B cell (primary cell): ENCODE measurements at regions not wholly inside any gene's neighbourhood (a gene's known extent, or its start where the extent isn't known, plus 50 kb on each side); places are given as distances from the start of the nearest gene placed in this dataset.

Experiments
- ATAC-seq: fragments of 200-7000 bp; cut with Tn5 transposase; one replicate; pipeline ENCODE4 v1.10.0; 2021; ENCODE audit warnings: low read depth, mild to moderate bottlenecking, moderate number of reproducible peaks, moderate library complexity
- CTCF ChIA-PET: fragments of 350-600 bp; sonication (Branson Sonifier 250); formaldehyde crosslinking; loops from one replicate; lab custom pipeline; 2021; ENCODE audit warnings: antibody characterized with exemption, inconsistent platforms; lab: Charles Lee
- POLR2A ChIA-PET: fragments of 350-600 bp; sonication (Branson Sonifier 250); formaldehyde crosslinking; loops from one replicate; lab custom pipeline; 2021; ENCODE audit warnings: antibody characterized with exemption; lab: Charles Lee
- DNase-seq: peaks from one replicate; pipeline ENCODE4 v3.0.0; 2013
- H2AFZ ChIP-seq: 2 replicates; pipeline ENCODE4 v1.6.1; 2012; ENCODE audit warnings: mild to moderate bottlenecking, low read depth, low read length; ENCODE audit not compliant: insufficient read depth, poor library complexity, severe bottlenecking
- H3K27ac ChIP-seq, 2 donors: 1 replicate in 1 of 2; 2 replicates in 1 of 2; pipeline ENCODE4 v1.5.1; 2012 to 2013; ENCODE audit warnings: low read length in 2 of 2, mild to moderate bottlenecking in 2 of 2, moderate library complexity in 1 of 2
- H3K27me3 ChIP-seq, 4 experiments: fragments of 200-600 bp in 1 of 4; sonication (generic) in 1 of 4; replicated peaks in 1 of 4; 1 replicate in 2 of 4; 2 replicates in 2 of 4; pipeline versions ENCODE4 v1.6.1 to v1.7.0; 2013 to 2016; ENCODE audit warnings: low read length in 3 of 4, mild to moderate bottlenecking in 2 of 4, mixed read lengths in 1 of 4, moderate library complexity in 1 of 4; ENCODE audit not compliant: insufficient read depth in 4 of 4, control insufficient read depth in 3 of 4; ENCODE audit errors: control extremely low read depth in 1 of 4
- H3K36me3 ChIP-seq, 2 experiments: replicated peaks in 1 of 2; 1 replicate in 1 of 2; 2 replicates in 1 of 2; pipeline versions ENCODE4 v1.6.1 to v1.7.1; 2013; ENCODE audit warnings: low read length in 1 of 2; ENCODE audit not compliant: insufficient read depth in 2 of 2, control insufficient read depth in 1 of 2; ENCODE audit errors: control extremely low read depth in 1 of 2, extremely low read depth in 1 of 2
- H3K4me1 ChIP-seq, 2 donors: fragments of 200-600 bp in 1 of 2; sonication (generic) in 1 of 2; 1 replicate in 1 of 2; 2 replicates in 1 of 2; pipeline versions ENCODE4 v1.5.1 to v1.6.1; 2013 to 2017; ENCODE audit warnings: low read length in 2 of 2; ENCODE audit not compliant: control insufficient read depth in 2 of 2, insufficient read depth in 2 of 2
- H3K4me2 ChIP-seq: replicated peaks from 2 replicates; pipeline ENCODE3; 2012; ENCODE audit warnings: mild to moderate bottlenecking, low read depth, low read length; ENCODE audit not compliant: poor library complexity, severe bottlenecking
- H3K4me3 ChIP-seq, 5 experiments: fragments of 200-600 bp in 1 of 5; sonication (generic) in 1 of 5; 1 replicate in 3 of 5; 2 replicates in 2 of 5; pipeline versions ENCODE4 v1.5.1 to v1.7.0; 2011 to 2016; ENCODE audit warnings: low read length in 4 of 5, mild to moderate bottlenecking in 4 of 5, low read depth in 2 of 5, control low read depth in 1 of 5, moderate library complexity in 1 of 5; ENCODE audit not compliant: insufficient read depth in 1 of 5; ENCODE audit errors: control extremely low read depth in 1 of 5, extremely low read depth in 1 of 5
- H3K79me2 ChIP-seq: fragments of 200-600 bp; sonication (generic); one replicate; pipeline ENCODE4 v1.6.0; 2016; ENCODE audit warnings: low read length; ENCODE audit not compliant: control insufficient read depth, insufficient read depth
- H3K9ac ChIP-seq: fragments of 200-600 bp; sonication (generic); 2 replicates; pipeline ENCODE4 v1.6.1; 2017; ENCODE audit warnings: mild to moderate bottlenecking, low read length, moderate library complexity
- H3K9me3 ChIP-seq, 3 donors: one replicate each; pipeline versions ENCODE4 v1.6.1 to v1.7.1; 2013; ENCODE audit warnings: low read length in 2 of 3; ENCODE audit not compliant: control insufficient read depth in 2 of 3, insufficient read depth in 1 of 3; ENCODE audit errors: control extremely low read depth in 1 of 3
- H4K20me1 ChIP-seq: 2 replicates; pipeline ENCODE4 v1.6.0; 2012; ENCODE audit warnings: mild to moderate bottlenecking, low read length; ENCODE audit not compliant: insufficient read depth, control insufficient read depth, poor library complexity, severe bottlenecking
- H3K27ac Mint-ChIP-seq: one replicate; pipeline ENCODE4 v1.8.0; 2021; ENCODE audit warnings: mixed read lengths
- H3K27me3 Mint-ChIP-seq: one replicate; pipeline ENCODE4 v1.8.0; 2021; ENCODE audit warnings: mixed read lengths
- H3K4me1 Mint-ChIP-seq: one replicate; pipeline ENCODE4 v1.8.0; 2021; ENCODE audit warnings: mixed read lengths
- H3K4me3 Mint-ChIP-seq: one replicate; pipeline ENCODE4 v1.8.0; 2021; ENCODE audit warnings: mixed read lengths
- H3K9me3 Mint-ChIP-seq: one replicate; pipeline ENCODE4 v1.8.0; 2022; ENCODE audit warnings: mixed read lengths; ENCODE audit not compliant: insufficient read depth
- CTCF ChIP-seq: fragments of 200-600 bp; IDR thresholded peaks from one replicate; pipeline ENCODE4 v1.8.0; 2022; ENCODE audit warnings: antibody characterized with exemption, mild to moderate bottlenecking
- EZH2 ChIP-seq: IDR thresholded peaks from 2 replicates; pipeline ENCODE4 v1.6.1; 2012; ENCODE audit warnings: borderline replicate concordance, low read depth, mild to moderate bottlenecking, moderate library complexity, low read length; ENCODE audit not compliant: insufficient read depth, poor library complexity, severe bottlenecking
- WGBS: methylation state at CpG from one replicate; pipeline ENCODE4 v1.1.5; 2013; ENCODE audit warnings: missing lambda C conversion rate; ENCODE audit not compliant: insufficient coverage; 5-methylcytosine and 5-hydroxymethylcytosine counted together
- intact Hi-C: fragments of 100-400 bp; cut with micrococcal nuclease; formaldehyde crosslinking; loops from one replicate; pipeline ENCODE4 v1.10.0; 2022

DNA sequence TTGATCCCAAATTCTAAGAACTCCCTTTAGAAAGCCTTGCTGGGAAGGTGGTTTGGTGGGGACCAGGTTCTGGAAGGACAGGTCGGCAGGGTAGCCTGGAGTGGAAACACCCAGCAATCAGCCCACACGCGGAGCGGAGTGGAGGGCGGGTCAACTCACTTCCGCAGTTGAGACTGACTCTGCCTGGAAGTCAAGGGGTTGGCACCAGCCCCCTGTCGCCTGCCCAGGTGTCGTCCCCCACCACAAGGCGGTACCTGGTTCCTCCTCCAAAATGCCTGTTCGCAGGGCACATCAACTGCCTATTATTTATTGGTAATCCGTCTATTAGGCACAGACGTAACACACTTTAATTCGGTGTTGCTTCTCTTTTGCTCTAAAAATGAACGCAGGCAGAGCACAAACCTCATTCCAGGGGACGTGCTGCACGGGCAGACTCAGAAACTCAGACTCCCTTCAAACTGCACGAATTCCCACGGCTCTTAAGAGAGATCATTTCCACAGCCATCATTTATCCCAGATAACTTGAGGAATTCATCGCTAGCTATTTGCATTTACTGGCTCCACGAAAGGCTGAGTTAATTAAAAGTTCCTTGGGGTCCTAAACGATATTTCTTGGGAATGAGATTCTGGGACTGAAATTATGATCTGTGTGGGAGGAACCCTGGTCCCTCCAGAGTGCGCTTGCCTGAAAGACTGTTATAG lies 248.2 kb upstream of the PPP2R2D start:
- Histone ChIP-seq H3K79me2 (no peaks in the 10 kb centered on the region), H3K4me1 (no peaks in the 10 kb centered on the region), H3K4me3 (no peak overlapping the region), H3K36me3 (no peaks in the 10 kb centered on the region), H3K9me3 (peaks cover 0 to 11% (median 0%) of the 10 kb centered on the region in 3 donors), H3K9ac (no peak overlapping the region), H4K20me1 (no peaks in the 10 kb centered on the region), H3K27ac (no peak overlapping the region), H3K4me2 (no peak overlapping the region), H3K27me3 (peaks cover 0 to 14% (median 0%) of the 10 kb centered on the region in 4 experiments), H2AFZ (peak overlapping the region; percentile 14)
- POLR2A ChIA-PET: no interaction called here
- Mint-ChIP-seq H3K9me3 (peaks cover 2% of the 10 kb centered on the region), H3K27me3 (peaks cover 9% of the 10 kb centered on the region), H3K4me1 (peaks cover 1% of the 10 kb centered on the region), H3K4me3 (no peak overlapping the region), H3K27ac (no peak overlapping the region)
- 50% methylated on average over 18 of the region's 22 CpGs for WGBS
- ATAC-seq (no peak), DNase-seq (no peak)
- intact Hi-C loops: no loop called here
- TF ChIP-seq EZH2 (no peak), CTCF (no peak)
- CTCF ChIA-PET: no interaction called here

DNA sequence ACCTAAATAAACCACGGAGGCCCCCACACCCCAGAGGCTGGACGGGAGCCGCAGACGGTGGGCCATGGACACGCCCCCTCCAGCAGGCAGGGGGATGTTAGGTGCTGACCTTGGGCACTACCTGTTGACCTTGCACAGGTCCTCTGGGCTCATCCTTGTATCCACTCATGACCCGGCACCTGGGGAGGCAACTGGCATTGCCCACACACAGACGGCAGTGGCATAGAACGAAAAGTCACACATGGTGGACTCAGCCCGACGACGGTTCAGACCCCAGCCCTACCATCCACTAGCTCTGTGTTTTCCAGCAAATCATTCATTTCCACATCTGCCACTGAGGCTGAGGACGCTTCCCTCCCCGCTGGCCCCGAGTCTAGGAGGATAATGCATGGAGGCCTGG lies 247.7 kb upstream of the PPP2R2D start:
- Histone ChIP-seq H3K4me1 (no peaks in the 10 kb centered on the region), H3K27ac (no peak overlapping the region), H2AFZ (no peak overlapping the region), H3K79me2 (no peaks in the 10 kb centered on the region), H4K20me1 (no peaks in the 10 kb centered on the region), H3K27me3 (peaks cover 0 to 14% (median 0%) of the 10 kb centered on the region in 4 experiments), H3K36me3 (no peaks in the 10 kb centered on the region), H3K9me3 (peaks cover 0 to 11% (median 0%) of the 10 kb centered on the region in 3 donors), H3K4me3 (no peak overlapping the region), H3K9ac (no peak overlapping the region), H3K4me2 (no peak overlapping the region)
- no peak for ATAC-seq
- no peak for DNase-seq
- no peak for TF ChIP-seq CTCF
- TF ChIP-seq EZH2: no peak
- Mint-ChIP-seq H3K4me3 (no peak overlapping the region), H3K4me1 (peaks cover 1% of the 10 kb centered on the region), H3K27me3 (peaks cover 9% of the 10 kb centered on the region), H3K27ac (no peak overlapping the region), H3K9me3 (peaks cover 2% of the 10 kb centered on the region)
- POLR2A ChIA-PET: no interaction called here
- intact Hi-C loops: no loop called here
- CTCF ChIA-PET: no interaction called here
- 91% methylated on average over 9 of the region's 14 CpGs for WGBS
